ENCODE measurements at regions not wholly inside any gene's neighbourhood (a gene's known extent, or its start where the extent isn't known, plus 50 kb on each side); places are given as distances from the start of the nearest gene placed in this dataset.

- no peak for TF ChIP-seq CTCF (IDR thresholded peaks at IDR 0.05)
- no peak for TF ChIP-seq EZH2 (IDR thresholded peaks at IDR 0.05)
- TF ChIP-seq EZH2phosphoT487 (IDR thresholded peaks at IDR 0.05): no peak
These were observed 66.1 kb upstream of the CSRP2 start for GRCh38 chr12:76944892-76945291.

Measured in neural progenitor cell (in vitro differentiated cells).